Osteocyte (in vitro differentiated cells): ENCODE measurements at regions not wholly inside any gene's neighbourhood (a gene's known extent, or its start where the extent isn't known, plus 50 kb on each side); places are given as distances from the start of the nearest gene placed in this dataset.

Experiments
- DNase-seq: peaks from one replicate; pipeline ENCODE4 v3.0.0; 2021; ENCODE audit warnings: mixed read lengths; ENCODE audit not compliant: unreplicated experiment; ENCODE audit errors: extremely low spot score
- H3K27ac Mint-ChIP-seq: one replicate; pipeline ENCODE4 v1.8.0; 2021; ENCODE audit warnings: mild to moderate bottlenecking, mixed read lengths; ENCODE audit not compliant: unreplicated experiment
- H3K27me3 Mint-ChIP-seq: one replicate; pipeline ENCODE4 v1.8.0; 2021; ENCODE audit warnings: mixed read lengths; ENCODE audit not compliant: unreplicated experiment
- H3K36me3 Mint-ChIP-seq: one replicate; pipeline ENCODE4 v1.8.0; 2021; ENCODE audit warnings: mixed read lengths; ENCODE audit not compliant: unreplicated experiment
- H3K4me1 Mint-ChIP-seq: one replicate; pipeline ENCODE4 v1.8.0; 2021; ENCODE audit warnings: mixed read lengths; ENCODE audit not compliant: unreplicated experiment
- H3K4me3 Mint-ChIP-seq: one replicate; pipeline ENCODE4 v1.8.0; 2021; ENCODE audit warnings: mild to moderate bottlenecking, moderate library complexity, mixed read lengths; ENCODE audit not compliant: unreplicated experiment
- H3K9me3 Mint-ChIP-seq: one replicate; pipeline ENCODE4 v1.8.0; 2021; ENCODE audit warnings: mixed read lengths; ENCODE audit not compliant: unreplicated experiment
- TF ChIP-seq, protein P1 (sequence below): fragments of 200-600 bp; sonication (generic); IDR thresholded peaks from 2 replicates; pipeline ENCODE4 v1.5.0; 2021; ENCODE audit warnings: antibody characterized with exemption, mild to moderate bottlenecking, moderate library complexity

DNA sequence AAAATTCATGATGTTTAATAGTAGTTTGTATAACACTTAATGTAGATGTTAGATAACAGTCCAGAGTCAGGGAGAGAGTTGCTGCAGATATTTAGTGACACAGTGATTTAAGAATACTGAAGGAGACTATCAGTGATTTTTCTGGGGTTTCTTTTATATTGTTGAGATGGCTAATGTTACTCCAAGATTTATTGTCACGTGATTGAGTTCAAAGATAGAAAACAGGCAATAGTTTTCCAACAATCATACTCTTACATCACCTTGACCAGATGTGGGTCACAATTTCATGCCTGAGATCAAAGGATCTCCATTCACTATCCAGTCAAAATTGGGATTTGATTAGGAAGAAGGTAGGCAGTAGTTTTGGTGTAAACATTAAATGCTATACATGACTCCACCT is 580.0 kb upstream of the ARRDC3 start:
- TF ChIP-seq, protein P1, sequence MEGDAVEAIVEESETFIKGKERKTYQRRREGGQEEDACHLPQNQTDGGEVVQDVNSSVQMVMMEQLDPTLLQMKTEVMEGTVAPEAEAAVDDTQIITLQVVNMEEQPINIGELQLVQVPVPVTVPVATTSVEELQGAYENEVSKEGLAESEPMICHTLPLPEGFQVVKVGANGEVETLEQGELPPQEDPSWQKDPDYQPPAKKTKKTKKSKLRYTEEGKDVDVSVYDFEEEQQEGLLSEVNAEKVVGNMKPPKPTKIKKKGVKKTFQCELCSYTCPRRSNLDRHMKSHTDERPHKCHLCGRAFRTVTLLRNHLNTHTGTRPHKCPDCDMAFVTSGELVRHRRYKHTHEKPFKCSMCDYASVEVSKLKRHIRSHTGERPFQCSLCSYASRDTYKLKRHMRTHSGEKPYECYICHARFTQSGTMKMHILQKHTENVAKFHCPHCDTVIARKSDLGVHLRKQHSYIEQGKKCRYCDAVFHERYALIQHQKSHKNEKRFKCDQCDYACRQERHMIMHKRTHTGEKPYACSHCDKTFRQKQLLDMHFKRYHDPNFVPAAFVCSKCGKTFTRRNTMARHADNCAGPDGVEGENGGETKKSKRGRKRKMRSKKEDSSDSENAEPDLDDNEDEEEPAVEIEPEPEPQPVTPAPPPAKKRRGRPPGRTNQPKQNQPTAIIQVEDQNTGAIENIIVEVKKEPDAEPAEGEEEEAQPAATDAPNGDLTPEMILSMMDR = no peak
- no peaks in the 10 kb centered on the region for H3K36me3 Mint-ChIP-seq
- no peak overlapping the region for H3K27ac Mint-ChIP-seq
- no peak for DNase-seq
- H3K4me3 Mint-ChIP-seq = no peak overlapping the region
- peaks cover 4% of the 10 kb centered on the region for H3K9me3 Mint-ChIP-seq
- no peaks in the 10 kb centered on the region for H3K27me3 Mint-ChIP-seq
- H3K4me1 Mint-ChIP-seq = no peaks in the 10 kb centered on the region

DNA sequence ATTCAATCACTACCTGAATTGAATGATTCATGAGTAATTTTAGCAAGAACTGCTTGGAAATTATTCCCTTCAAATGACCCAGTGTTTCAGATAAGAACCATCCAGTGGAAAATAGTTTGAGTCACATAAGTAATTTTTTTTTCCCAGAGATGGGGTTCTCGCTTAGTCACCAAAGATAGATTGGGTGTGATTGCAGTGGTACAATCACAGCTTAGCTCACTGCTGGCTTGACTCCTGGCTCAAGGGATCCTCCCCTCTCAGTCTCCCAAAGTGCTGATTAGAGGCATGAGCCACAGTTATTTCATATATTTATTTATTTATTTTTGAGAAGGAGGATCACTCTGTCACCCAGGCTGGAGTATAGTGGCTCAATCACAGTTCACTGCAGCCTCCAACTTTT is 574.5 kb upstream of the ARRDC3 start:
- Mint-ChIP-seq H3K4me3 (no peak overlapping the region), H3K27me3 (no peaks in the 10 kb centered on the region), H3K36me3 (no peaks in the 10 kb centered on the region), H3K4me1 (peaks cover 4% of the 10 kb centered on the region), H3K9me3 (no peaks in the 10 kb centered on the region), H3K27ac (no peak overlapping the region)
- TF ChIP-seq, protein P1 = no peak
- no peak for DNase-seq

DNA sequence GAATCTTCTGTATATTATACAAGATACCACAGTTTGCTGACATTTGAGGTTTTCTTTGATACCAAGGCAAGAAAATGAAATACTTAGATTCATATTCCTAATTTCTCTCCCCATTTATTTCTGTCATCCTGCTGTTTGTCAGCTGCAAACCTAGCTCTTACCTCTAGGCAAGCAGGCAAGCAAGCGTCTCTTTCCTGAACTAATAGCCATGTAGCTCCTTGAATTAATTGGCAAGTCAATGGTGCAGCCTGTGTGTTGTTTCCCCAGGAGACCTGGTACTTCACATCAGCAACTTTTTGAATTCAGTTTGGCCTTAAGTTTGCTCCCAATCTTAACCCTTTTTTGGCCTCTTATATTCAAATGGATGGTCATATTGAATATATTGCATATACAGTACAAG is 573.6 kb upstream of the ARRDC3 start:
- H3K27ac Mint-ChIP-seq = no peak overlapping the region
- no peaks in the 10 kb centered on the region for H3K27me3 Mint-ChIP-seq
- TF ChIP-seq, protein P1 = no peak
- peaks cover 4% of the 10 kb centered on the region for H3K4me1 Mint-ChIP-seq
- DNase-seq = no peak
- no peaks in the 10 kb centered on the region for H3K9me3 Mint-ChIP-seq
- H3K4me3 Mint-ChIP-seq = no peak overlapping the region
- H3K36me3 Mint-ChIP-seq = no peaks in the 10 kb centered on the region

DNA sequence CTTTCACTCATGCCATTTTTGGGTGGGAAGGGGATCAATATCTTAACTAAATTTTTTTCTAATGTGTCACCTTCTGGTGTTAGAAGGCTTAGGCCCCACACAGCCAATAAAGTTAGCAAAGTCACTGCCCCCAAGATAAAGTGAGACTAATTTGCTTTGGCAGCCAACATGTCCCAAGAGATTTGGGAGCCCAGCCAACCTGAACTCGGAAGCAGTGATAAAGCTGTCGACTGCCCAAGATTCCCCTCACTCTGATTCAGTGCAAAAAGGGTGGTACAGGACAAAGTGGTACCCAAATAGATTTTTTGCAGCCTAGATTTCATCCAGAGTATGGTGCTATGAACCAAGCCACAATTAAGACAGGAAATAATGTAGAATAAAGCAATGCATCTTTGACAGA is 572.5 kb upstream of the ARRDC3 start:
- Mint-ChIP-seq H3K36me3 (no peaks in the 10 kb centered on the region), H3K4me3 (no peak overlapping the region), H3K27me3 (no peaks in the 10 kb centered on the region), H3K27ac (no peak overlapping the region), H3K9me3 (no peaks in the 10 kb centered on the region), H3K4me1 (peaks cover 4% of the 10 kb centered on the region)
- DNase-seq = no peak
- TF ChIP-seq, protein P1 = no peak

DNA sequence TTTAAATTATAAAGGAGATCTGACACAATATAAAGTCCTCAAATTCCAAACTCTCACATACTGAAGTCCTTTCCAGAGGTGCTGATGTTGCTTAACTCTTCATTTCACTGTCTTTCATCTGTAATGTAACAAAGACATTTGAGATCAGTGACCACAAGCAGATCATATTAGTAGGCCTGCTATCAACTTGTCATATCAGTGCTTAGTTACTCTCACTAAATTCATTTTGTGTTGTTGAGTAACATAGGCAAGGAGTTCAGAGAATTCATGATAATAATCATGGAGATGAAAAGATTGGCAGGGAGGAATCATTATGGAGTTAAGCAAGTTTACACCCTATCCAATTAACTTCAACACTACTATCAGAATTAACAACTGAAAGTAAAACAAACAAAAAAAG is 571.0 kb upstream of the ARRDC3 start:
- DNase-seq = no peak
- Mint-ChIP-seq H3K36me3 (no peaks in the 10 kb centered on the region), H3K27ac (no peak overlapping the region), H3K4me1 (peaks cover 4% of the 10 kb centered on the region), H3K9me3 (no peaks in the 10 kb centered on the region), H3K27me3 (no peaks in the 10 kb centered on the region), H3K4me3 (no peak overlapping the region)
- TF ChIP-seq, protein P1 = no peak
